TTC549 (cell line): ENCODE measurements at regions not wholly inside any gene's neighbourhood (a gene's known extent, or its start where the extent isn't known, plus 50 kb on each side); places are given as distances from the start of the nearest gene placed in this dataset.
"Not testable (repeated sequence)": the region's sequence is repeated elsewhere in the genome, so short reads cannot be mapped to it uniquely, and the experiment has no call there.

Source experiments
- FAIRE-seq: peaks from 2 replicates; lab custom pipeline; 2012; peaks lifted over from hg19 to GRCh38; lab: Jason Lieb, UNC

DNA sequence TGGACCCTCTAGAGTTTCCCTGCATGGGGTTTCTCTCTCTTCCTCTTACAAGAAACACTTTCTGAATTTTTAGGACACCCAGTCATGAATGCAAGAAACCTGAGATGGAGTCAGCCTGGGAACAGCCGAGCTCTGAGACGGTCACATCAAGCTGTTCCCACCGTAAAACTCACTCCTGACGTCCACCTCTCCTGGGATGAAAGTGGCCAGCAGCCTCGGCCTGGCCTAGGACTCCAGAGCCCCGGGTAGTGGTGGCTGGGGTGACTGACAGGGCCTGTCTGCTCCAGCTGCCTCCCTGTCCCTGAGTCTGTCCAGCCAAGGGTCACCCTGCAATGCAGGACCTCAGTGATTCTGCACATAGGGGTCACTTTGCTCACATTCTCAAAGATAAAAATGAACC, 217.8 kb downstream of the SHOX start:
- no peak for FAIRE-seq

DNA sequence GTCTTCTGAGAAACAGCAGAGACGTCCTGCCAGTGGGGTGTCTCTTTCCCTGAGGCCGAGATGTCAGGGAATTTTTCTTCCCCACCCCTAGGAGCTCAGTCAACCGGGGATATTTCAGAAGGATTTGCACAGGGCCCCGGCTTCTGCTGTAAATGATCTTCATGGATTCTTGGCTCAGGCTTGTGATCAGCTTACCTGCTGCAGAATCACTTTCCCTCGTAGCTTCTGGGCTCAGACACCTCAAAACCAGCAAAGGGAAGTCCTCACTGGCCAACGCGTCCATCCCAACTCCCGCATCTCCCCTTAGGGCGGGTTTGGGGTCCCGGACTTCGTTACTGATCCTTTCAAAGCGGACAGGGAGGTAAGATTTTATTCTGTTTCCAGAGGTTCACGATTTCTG, 212.7 kb downstream of the SHOX start:
- no peak for FAIRE-seq

DNA sequence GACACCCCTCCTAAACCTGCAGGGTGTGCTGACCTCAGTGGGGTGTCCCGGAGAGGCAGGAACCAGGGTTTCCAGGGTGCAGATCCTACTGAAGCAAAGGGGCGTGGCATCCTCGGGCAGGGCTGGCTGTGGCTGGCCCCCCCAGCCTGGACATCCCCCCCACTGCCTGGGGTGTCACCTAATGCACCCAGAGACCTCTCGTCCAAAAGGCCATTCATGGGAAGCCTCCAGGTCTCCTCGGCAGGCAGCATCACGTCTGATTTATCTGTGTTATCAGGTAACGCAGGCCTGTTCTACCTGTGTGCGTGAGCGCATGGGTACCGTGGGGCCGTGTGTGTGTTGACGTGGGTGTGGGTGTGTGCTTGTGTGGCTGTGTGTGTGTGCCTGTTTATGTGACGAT, 210.0 kb downstream of the SHOX start:
- FAIRE-seq: no peak

DNA sequence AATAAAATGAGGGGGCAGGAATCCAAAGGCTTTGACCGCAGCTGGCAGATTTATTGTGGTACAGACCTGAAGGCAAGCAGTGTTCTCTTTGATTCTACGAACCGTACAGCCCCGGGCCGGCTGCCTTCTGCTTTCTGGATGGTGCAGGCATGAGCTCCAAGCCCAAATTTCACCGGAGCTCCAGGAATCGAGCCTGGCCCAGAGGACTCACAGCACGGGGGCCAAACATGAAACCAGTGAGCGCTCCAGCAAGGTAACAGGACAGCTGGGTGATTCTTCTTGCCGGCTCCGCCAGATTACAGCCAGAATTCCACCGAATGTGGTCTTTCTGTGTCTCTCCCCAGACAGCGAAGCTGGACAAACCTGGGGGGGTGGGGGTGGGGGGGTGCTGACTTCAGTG, 208.1 kb downstream of the SHOX start:
- not testable (repeated sequence) for FAIRE-seq

DNA sequence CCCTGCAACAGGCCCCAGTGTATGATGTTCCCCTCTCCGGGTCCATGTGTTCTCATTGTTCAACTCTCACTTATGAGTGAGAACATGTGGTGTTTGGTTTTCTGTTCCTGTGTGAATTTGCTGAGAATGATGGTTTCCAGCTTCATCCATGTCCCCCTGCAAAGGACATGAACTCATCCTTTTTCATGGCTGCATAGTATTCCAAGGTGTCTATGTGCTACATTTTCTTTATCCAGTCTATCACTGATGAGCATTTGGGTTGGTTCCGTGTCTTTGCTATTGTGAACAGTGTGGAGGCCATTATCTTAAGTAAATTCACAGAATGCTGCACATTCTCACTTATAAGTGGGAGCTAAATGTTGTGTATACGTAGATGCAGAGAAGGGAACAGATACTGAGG, 205.3 kb downstream of the SHOX start:
- not testable (repeated sequence) for FAIRE-seq

DNA sequence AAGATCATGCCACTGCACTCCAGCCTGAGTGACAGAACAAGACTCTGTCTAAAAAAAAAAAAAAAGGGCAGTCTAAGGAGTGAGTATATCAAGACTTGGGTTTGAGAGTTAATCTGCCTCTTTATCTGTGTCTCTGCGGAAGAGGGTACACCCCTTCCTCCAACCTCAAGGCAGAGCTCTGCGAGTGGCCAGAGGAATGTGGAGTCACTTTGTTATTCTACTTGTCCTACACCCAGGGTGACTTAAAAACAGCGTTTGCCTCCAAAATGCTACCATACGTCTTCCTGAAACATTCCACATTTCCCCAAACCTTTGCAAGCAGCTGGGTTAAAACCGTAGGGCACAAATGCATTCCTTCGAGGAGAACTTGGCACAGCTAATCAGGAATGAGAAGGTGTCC, 199.9 kb downstream of the SHOX start:
- FAIRE-seq: no peak

DNA sequence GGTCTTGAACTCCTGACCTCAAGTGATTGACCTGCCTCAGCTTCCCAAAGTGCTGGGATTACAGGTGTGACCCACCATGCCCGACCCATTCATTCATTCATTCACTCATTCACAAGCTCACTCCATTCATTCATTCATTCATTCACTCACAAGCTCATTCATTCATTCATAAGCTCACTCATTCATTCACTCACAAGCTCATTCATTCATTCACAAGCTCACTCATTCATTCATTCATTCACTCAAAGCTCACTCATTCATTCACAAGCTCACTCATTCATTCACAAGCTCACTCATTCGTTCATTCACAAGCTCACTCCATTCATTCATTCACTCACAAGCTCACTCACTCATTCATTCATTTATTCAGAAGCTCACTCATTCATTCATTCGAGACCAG, 198.6 kb downstream of the SHOX start:
- no peak for FAIRE-seq

DNA sequence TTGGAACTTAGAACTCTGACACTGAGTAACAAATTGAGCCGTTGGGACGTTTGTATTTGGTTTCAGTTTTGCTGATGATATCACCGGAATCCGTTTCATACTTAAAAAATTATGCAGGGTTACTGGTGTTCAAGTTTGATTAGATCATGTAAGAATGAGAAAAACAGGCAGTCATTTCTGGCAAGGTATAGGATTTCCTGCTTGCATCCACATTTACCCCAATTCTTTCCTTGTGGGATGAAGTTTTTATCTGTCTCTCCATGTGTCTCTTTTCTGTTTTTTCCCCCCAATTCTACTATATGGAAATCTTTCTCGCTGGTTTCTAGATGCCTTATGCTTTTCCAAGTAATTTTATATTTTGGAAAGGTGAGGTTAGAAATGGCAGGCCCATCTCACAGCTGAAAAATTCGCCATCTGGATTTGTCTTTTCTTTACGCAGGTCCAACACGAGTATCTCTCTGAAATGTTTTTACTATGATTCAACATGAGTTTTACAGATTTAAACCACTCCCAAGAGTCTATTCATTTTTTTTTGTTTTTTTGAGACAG, 197.9 kb downstream of the SHOX start:
- no peak for FAIRE-seq

DNA sequence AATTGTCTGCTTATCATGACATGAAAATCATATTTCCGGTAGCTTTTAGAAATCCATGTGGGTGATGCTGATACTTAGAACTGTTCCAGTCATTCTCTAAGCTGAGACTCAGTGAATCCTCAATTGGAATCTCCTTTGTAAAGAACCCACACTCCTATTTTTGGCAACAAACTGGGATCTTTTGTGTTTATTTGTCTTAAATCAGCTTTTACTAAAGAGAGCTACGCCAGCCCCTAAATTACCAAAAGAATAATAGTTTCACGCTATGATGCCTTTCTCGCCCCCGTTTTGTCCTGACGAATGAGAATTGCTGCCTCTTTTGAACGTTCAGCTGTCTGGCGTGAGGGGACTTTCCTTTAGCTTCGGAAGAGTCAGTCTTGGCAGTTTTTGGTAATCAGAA, 195.9 kb downstream of the SHOX start:
- FAIRE-seq: no peak

DNA sequence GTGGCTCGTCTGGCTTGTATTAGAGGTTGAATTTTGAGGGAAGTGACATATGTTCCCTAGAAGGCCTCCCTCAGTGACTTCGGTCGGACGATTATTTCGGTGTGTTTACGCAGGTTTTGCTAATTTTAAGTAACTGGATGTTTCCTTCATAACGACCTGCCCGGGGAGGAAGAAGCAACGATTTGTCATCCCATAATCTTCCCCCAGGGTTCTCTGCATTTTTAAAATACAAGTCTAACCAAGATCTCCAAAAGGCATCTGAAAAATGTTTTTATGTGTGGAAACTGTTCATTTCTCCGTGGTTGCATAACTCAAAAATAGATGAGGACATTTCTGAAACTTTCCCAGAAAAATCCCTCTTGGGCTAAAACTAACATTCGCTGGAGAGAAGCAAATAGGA, 195.4 kb downstream of the SHOX start:
- FAIRE-seq: no peak

DNA sequence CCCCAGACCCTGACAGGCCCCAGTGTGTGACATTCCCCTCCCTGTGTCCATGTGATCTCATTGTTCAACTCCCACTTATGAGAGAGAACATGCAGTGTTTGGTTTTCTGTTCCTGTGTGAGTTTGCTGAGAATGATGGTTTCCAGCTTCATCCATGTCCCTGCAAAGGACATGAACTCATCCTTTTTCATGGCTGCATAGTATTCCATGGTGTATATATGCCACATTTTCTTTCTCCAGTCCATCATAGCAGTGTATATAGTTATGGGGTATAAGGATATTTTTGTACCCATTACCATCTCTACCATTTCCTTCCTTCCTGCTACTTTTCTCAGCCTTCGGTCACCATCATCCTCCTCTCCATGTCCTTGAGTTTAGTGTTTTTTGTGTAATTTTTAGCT, 192.5 kb downstream of the SHOX start:
- not testable (repeated sequence) for FAIRE-seq

DNA sequence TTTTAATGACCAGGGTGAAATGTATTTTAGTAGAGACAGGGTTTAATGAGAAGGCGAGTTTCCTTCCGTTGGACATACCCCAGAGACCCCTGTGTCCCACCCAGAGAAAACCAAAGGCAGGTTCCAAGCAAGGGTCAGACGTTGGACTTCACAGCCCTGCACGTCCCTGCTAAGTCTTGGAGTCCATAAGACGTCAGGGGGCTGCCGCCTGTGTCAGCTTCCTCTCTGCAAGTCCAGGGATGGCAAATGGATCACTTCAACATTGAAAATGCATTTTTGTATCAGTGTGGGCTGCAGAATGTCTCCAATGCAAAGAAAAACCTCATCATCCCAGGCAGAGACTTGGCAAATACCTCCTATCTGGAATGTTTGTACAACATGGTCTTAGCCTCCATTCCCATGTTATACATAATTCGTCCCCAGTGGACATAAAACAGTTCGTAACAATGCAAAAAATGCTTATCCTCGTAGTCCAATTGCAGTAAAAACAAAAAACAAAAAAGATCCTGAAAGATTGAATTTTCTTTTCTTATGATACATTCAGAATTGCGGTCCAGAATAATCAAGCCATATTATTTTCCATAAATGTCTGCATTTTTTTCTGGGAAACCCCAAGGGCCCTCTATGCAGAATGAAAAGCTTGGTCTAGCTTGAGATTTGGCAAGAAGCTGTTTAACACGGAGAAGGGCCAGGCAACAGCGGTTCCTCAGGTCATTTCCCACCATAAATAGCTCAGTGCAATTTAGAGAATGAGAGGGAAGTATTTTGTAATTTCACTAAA, 190.9 kb downstream of the SHOX start:
- FAIRE-seq: no peak

DNA sequence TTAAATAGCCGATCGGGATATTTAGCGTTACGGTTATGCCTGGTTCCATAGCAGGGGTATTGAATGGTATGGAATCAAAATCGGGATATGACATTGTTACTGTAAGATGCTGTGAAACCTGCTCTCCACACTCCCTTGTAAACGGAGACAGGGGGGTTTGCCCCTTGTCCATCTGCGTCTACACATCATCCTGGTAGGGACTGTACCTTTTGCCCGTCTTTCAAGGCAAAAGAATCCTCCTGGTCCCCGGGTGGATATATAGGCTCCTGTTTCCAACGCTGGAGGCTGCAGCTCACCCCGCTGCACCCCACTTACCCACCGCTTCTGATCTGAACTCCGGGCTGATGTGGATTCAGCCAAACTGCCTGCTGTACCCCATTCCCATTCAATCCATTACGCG, 189.1 kb downstream of the SHOX start:
- FAIRE-seq: no peak

DNA sequence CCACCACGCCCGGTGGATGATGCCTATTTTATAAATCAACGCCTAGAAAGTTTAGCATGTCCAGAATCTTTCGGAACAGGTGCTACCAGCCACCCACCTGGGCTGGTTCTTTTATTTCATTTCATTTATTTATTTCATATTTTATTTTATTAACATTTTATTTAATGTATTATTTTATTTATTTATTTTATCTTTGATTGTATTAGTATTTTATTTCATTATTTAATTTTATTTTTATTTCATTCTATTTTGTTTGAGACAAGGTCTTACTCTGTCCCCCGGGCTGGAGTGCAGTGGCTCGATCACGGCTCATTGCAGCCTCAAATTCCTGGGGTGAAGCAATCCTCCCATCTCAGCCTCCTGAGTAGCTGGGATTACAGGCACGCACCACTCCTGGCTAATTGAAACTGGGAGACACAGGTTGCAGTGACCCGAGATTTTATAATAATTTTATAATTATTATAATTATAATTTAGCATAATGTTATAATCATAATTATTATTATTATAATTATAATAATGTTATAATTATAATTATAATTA, 187.2 kb downstream of the SHOX start:
- FAIRE-seq: no peak

DNA sequence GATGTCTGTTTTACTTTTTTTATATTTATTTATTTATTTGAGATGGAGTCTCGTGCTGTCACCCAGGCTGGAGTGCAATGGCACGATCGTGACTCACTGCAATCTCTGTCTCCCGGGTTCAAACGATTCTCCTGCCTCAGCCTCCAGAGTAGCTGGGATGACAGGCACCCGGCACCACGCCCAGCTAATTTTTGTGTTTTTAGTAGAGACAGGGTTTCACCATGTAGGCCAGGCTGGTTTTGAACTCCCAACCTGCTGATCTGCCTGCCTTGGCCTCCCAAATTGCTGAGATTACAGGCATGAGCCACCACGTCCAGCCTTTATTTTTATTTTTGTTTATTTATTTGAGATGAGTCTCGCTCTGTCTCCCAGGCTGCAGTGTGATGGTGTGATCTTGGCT, 186.6 kb downstream of the SHOX start:
- not testable (repeated sequence) for FAIRE-seq

DNA sequence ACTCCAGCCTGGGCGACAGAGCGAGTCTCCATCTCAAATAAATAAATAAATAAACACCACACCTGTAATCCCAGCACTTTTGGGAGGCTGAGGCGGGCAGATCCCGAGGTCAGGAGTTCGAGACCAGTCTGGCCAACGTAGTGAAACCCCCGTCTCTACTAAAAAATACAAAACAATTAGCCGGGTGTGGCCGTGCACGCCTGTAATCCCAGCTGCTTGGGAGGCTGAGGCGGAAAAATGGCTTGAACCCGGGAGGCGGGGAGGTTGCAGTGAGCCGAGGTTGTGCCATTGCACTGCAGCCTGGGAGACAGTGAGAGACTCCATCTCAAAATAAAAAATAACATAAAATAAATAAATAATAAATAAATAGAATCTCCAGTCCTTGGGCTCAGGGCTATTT, 185.8 kb downstream of the SHOX start:
- no peak for FAIRE-seq

DNA sequence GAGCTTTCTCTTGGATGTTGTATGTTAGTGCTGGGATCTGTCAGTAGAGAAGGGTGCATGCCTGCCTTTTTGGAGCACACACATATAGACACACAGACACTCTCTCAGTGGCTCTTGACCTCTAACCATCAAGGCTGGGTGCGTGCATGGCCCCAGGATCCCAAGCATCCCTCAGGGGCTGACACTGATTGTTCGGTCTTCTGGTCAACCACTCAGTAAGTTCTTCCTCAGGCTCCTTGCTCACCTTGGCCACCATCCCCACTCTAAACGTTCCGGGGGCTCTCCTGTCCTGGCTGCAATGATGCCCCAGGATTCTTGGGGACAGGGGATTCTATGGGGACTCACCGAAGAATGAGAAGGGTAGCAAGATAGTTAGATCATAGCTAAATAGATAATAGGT, 179.6 kb downstream of the SHOX start:
- no peak for FAIRE-seq

DNA sequence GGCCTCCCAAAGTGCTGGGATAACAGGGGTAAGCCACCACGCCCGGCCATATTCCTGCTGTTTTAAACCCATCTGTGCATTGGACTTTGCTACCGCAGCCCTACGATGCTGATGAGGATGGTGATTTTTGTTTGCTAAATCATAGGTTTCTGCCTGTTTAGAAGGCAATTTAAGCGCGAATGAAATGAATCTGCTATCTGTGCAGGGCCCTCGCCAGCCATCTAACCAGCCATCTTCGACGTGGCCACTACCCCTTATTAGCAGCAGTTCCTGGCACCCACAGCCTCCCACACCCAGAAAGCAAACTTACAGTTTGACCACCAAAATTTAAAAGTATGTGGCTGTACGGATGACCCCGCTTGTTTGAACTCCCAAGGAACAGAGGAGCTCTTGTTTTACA, 178.5 kb downstream of the SHOX start:
- no peak for FAIRE-seq

DNA sequence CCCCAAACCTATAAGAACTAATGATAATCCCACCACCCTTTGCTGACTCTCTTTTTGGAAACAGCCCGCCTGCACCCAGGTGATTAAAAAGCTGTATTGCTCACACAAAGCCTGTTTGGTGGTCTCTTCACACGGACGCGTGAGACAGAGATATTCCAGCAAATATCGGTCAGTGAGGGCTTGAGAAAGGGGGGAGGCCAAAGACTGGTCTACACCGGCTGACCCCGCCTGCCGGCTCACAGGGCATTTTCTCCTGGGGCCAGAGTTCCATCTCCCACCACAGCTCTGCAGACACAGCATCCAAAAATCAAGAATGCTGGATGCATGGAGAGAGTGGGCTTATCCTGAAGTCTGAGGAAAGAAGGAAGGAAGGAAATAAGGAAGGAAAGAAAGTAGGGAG, 176.0 kb downstream of the SHOX start:
- no peak for FAIRE-seq

DNA sequence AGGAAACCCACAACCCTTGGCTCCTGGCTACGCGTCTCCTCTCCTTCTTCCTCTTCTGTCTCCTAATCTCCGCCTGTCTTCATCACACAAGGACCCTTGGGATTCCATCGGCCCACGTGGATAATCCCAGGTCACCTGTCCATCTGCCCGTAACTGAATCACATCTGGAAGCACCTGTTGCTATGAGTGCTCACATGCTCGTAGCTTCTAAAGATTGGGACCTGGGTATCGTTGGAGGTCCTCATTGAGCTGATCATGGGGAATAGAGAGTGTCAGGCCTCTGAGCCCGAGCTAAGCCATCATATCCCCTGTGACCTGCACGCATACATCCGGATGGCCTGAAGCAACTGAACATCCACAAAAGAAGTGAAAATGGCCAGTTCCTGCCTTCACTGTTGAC, 175.4 kb downstream of the SHOX start:
- no peak for FAIRE-seq

DNA sequence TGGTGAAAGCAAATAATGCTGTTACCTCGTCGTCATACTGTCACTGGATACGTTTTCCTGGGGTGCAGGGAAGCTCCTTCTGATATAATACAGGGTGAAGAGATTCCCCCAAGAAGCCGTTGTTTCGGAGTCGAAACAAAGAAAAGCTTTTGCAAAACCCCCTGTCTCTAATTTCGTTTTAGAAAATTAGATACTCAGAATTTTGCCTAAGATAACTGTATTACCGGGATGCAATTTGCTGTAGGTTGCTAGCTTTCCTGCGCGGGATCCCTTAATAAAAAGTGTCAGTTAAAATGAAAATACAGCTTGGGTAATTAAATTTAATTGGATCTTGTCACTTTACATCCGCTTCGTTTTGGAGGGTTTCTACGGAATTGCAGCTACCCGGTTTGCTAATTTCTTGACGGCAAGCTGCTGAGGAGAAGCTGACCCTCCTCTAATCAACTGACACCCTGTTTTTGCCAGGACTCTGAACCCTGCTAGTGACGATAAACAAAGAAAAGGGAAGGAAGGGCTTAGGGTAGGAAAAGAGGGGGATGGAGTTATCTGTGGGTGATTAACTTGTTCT, 174.6 kb downstream of the SHOX start:
- FAIRE-seq: no peak

DNA sequence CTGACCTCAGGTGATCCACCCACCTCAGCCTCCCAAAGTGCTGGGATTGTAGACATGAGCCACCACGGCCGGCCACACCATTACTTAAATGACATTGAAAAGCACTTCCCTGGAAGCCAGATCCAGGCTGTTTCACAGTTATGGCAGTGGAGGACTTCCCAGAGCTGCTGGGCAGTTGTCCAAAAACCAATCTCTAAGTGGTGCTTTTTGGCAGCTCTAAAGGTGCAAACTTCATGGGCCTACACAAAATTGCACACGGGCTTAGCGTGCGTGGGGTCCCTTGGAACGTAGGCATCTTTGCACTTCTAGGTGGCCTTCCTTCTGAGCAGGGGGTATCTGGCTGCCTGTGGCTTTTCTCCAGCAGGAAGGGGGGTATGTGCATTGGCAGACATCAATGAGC, 172.3 kb downstream of the SHOX start:
- FAIRE-seq: no peak

DNA sequence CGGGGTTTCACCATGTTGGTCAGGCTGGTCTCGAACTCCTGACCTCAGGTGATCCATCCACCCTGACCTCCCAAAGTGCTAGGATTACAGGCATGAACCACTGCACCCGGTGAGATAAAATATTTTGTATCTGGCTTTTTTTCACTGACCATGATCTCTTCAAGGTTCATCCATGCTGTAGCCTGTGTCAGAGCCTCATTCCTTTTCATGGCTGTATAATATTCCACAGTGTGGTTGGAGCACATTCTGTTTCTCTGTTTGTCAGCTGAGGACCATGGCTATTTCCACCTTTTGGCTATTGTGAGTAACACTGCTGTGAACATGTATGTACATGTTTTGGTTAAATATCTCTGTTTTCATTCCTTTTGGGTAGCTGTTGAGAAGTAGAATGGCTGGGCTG, 169.2 kb downstream of the SHOX start:
- no peak for FAIRE-seq

DNA sequence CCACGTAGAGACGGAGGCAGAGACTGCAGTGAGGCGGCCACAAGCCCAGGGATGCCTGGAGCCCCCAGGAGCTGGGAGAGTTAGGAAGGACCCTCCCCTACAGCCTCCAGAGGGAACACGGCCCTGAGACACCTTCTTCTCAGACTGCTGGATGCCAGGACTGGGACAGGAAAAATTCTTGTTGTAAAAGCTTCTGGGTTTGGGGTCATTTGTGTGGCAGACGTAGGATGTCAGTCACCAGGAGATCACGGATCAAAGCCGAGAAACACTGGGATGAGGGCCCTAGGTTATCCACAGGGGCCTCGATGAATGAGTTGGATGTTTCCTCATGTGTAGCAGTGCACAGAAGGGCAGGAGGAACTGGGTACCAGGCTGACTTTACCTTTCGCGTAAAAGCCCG, 163.7 kb downstream of the SHOX start:
- no peak for FAIRE-seq
